Panc1 (cell line): ENCODE measurements at regions not wholly inside any gene's neighbourhood (a gene's known extent, or its start where the extent isn't known, plus 50 kb on each side); places are given as distances from the start of the nearest gene placed in this dataset.

Experiments used
- POLR2AphosphoS5 ChIP-seq: IDR thresholded peaks from 2 replicates; pipeline ENCODE4 v1.6.1; 2012; ENCODE audit warnings: mild to moderate bottlenecking, low read depth, low read length, moderate library complexity
- TF ChIP-seq, protein P1 (sequence below), 2 experiments: IDR thresholded peaks; 2 replicates each; pipeline ENCODE4 v1.6.1; 2011 to 2012; ENCODE audit warnings: low read depth in 2 of 2, control low read depth in 1 of 2, low read length in 1 of 2, mild to moderate bottlenecking in 1 of 2, moderate library complexity in 1 of 2; ENCODE audit not compliant: insufficient read depth in 1 of 2

DNA sequence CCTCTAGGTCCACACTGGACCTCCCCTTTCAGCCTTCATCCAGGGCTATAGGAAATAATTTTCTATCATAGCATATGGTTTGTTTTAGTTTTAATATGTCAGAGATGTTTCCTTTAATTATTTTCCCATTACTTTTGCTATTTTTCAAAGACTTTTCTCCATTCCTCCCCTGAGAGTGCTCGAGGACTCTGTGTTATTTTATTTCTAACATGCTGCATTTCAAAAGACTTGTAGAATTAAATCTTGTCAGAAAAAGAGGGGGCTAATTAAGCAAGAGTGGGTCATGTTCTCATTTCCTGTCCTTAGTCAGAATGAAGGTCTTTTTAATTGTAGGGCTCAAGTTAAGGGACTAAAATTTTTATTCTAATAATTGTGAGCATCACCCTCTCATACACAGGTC is 71.6 kb upstream of the CTTNBP2 start:
- TF ChIP-seq, protein P1, sequence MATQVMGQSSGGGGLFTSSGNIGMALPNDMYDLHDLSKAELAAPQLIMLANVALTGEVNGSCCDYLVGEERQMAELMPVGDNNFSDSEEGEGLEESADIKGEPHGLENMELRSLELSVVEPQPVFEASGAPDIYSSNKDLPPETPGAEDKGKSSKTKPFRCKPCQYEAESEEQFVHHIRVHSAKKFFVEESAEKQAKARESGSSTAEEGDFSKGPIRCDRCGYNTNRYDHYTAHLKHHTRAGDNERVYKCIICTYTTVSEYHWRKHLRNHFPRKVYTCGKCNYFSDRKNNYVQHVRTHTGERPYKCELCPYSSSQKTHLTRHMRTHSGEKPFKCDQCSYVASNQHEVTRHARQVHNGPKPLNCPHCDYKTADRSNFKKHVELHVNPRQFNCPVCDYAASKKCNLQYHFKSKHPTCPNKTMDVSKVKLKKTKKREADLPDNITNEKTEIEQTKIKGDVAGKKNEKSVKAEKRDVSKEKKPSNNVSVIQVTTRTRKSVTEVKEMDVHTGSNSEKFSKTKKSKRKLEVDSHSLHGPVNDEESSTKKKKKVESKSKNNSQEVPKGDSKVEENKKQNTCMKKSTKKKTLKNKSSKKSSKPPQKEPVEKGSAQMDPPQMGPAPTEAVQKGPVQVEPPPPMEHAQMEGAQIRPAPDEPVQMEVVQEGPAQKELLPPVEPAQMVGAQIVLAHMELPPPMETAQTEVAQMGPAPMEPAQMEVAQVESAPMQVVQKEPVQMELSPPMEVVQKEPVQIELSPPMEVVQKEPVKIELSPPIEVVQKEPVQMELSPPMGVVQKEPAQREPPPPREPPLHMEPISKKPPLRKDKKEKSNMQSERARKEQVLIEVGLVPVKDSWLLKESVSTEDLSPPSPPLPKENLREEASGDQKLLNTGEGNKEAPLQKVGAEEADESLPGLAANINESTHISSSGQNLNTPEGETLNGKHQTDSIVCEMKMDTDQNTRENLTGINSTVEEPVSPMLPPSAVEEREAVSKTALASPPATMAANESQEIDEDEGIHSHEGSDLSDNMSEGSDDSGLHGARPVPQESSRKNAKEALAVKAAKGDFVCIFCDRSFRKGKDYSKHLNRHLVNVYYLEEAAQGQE (IDR thresholded peaks at IDR 0.05; ENCODE audit: insufficient read depth in 1 of 2, low read depth in 2 of 2, low read length in 1 of 2) = no peak
- TF ChIP-seq POLR2AphosphoS5 = no peak
